ENCODE measurements at regions not wholly inside any gene's neighbourhood (a gene's known extent, or its start where the extent isn't known, plus 50 kb on each side); places are given as distances from the start of the nearest gene placed in this dataset.

DNA sequence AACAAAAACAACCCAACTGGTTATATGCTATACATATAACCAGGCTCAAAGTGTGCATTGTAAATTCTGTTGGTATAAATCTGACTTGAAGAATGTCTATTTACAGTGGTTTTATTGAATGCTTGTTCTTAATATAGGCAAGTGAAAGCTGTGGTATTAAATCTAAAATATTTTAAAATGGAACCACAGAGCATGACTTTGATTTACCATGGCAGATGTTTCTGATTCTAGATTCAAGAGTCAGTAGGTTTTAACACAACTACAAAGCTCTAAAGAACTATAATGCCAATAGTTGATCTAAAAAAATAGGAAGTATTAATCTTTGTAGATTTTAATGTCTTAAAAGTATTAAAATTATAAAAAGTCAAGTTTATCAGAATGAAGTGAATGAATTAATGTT is 141.9 kb upstream of the PLSCR5 start:
- TF ChIP-seq EP300 (IDR thresholded peaks at IDR 0.05) (no peak), POLR2A (IDR thresholded peaks at IDR 0.05) (no peak), POLR2AphosphoS5 (IDR thresholded peaks at IDR 0.05) (no peak)
- TF ChIP-seq, protein P1, sequence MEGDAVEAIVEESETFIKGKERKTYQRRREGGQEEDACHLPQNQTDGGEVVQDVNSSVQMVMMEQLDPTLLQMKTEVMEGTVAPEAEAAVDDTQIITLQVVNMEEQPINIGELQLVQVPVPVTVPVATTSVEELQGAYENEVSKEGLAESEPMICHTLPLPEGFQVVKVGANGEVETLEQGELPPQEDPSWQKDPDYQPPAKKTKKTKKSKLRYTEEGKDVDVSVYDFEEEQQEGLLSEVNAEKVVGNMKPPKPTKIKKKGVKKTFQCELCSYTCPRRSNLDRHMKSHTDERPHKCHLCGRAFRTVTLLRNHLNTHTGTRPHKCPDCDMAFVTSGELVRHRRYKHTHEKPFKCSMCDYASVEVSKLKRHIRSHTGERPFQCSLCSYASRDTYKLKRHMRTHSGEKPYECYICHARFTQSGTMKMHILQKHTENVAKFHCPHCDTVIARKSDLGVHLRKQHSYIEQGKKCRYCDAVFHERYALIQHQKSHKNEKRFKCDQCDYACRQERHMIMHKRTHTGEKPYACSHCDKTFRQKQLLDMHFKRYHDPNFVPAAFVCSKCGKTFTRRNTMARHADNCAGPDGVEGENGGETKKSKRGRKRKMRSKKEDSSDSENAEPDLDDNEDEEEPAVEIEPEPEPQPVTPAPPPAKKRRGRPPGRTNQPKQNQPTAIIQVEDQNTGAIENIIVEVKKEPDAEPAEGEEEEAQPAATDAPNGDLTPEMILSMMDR (IDR thresholded peaks at IDR 0.05) = no peak

Data from gastroesophageal sphincter (tissue), 3 donors.